Kidney (tissue), 13 donors: ENCODE measurements at regions not wholly inside any gene's neighbourhood (a gene's known extent, or its start where the extent isn't known, plus 50 kb on each side); places are given as distances from the start of the nearest gene placed in this dataset.

Source experiments
- DNase-seq, 5 donors: peaks; one replicate each; pipeline ENCODE4 v3.0.0-alpha.2; 2013 to 2020
- FAIRE-seq: peaks from 2 replicates; lab custom pipeline; 2012; peaks lifted over from hg19 to GRCh38; lab: Jason Lieb, UNC
- H3K27ac ChIP-seq, 2 donors: one replicate each; pipeline ENCODE4 v1.7.0; 2013; ENCODE audit warnings: low read depth in 2 of 2, low read length in 2 of 2, inconsistent platforms in 1 of 2
- H3K27me3 ChIP-seq: one replicate; pipeline ENCODE4 v1.7.1; 2013; ENCODE audit warnings: low read length, inconsistent platforms; ENCODE audit not compliant: control insufficient read depth, insufficient read depth
- H3K36me3 ChIP-seq, 3 donors: one replicate each; pipeline versions ENCODE4 v1.7.0 to v1.7.1; 2013; ENCODE audit warnings: low read length in 3 of 3, control low read depth in 1 of 3, inconsistent platforms in 1 of 3; ENCODE audit not compliant: insufficient read depth in 3 of 3, control insufficient read depth in 2 of 3
- H3K4me1 ChIP-seq, 3 donors: one replicate each; pipeline versions ENCODE4 v1.7.0 to v1.7.1; 2013; ENCODE audit warnings: low read length in 3 of 3, inconsistent platforms in 1 of 3, low read depth in 1 of 3; ENCODE audit not compliant: control insufficient read depth in 2 of 3, insufficient read depth in 2 of 3
- H3K4me3 ChIP-seq, 3 donors: one replicate each; pipeline versions ENCODE4 v1.7.0 to v1.8.1; 2013; ENCODE audit warnings: low read length in 3 of 3, control low read depth in 1 of 3, inconsistent platforms in 1 of 3
- H3K9ac ChIP-seq, 3 donors: one replicate each; pipeline versions ENCODE4 v1.7.0 to v1.7.1; 2013; ENCODE audit warnings: low read length in 3 of 3, control low read depth in 1 of 3, inconsistent platforms in 1 of 3
- H3K9me3 ChIP-seq, 3 donors: one replicate each; pipeline versions ENCODE4 v1.7.0 to v1.7.1; 2013; ENCODE audit warnings: low read length in 3 of 3, control low read depth in 1 of 3, inconsistent platforms in 1 of 3; ENCODE audit not compliant: control insufficient read depth in 2 of 3, insufficient read depth in 1 of 3
- intact Hi-C: fragments of 100-400 bp; cut with DNase I; formaldehyde crosslinking; loops from one replicate; pipeline ENCODE4 v1.11.1; 2022
- TF ChIP-seq, protein P1 (sequence below): IDR thresholded peaks from 3 replicates; pipeline ENCODE4 v1.5.1; 2012; ENCODE audit warnings: mild to moderate bottlenecking, moderate library complexity, borderline replicate concordance; ENCODE audit not compliant: insufficient read depth; ENCODE audit errors: extremely low read depth
- donor health status: control.
- donor health status: control.
- donor health status: control.
- donor health status: control.
- donor health status: control.
- donor health status: DM: yes; HTN: yes; CAD: no.
- donor health status: Normal renal cell carcinoma (clear cell type).

DNA sequence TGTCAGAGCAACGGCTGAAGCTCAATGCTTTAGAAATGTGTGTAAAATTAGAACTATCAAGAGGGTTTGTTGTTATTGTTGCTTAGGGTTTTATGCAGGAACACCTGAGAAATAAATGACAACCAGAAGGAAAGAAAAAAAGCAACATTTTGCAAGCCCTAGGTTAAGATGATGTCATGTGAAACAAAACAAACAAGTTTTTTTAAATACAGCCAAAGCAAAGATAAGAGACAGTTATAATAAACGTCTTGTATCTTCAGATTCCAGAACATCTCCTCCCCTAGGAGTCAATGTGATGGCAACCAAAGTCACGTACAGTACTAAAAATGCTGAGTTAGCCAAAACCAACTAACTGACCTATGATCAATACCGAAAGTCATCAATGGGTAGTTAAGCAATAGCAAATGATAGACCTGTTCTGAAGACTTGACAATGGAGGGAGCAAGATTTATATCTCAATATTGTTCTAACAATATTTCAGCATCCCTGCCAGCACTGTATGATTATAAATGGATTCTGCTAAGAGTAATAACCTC is 55.3 kb upstream of the NOCT start:
- TF ChIP-seq, protein P1, sequence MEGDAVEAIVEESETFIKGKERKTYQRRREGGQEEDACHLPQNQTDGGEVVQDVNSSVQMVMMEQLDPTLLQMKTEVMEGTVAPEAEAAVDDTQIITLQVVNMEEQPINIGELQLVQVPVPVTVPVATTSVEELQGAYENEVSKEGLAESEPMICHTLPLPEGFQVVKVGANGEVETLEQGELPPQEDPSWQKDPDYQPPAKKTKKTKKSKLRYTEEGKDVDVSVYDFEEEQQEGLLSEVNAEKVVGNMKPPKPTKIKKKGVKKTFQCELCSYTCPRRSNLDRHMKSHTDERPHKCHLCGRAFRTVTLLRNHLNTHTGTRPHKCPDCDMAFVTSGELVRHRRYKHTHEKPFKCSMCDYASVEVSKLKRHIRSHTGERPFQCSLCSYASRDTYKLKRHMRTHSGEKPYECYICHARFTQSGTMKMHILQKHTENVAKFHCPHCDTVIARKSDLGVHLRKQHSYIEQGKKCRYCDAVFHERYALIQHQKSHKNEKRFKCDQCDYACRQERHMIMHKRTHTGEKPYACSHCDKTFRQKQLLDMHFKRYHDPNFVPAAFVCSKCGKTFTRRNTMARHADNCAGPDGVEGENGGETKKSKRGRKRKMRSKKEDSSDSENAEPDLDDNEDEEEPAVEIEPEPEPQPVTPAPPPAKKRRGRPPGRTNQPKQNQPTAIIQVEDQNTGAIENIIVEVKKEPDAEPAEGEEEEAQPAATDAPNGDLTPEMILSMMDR: no peak
- Histone ChIP-seq H3K27ac (no peak overlapping the region), H3K9ac (no peak overlapping the region), H3K9me3 (no peaks in the 10 kb centered on the region), H3K36me3 (no peaks in the 10 kb centered on the region), H3K4me3 (no peak overlapping the region), H3K27me3 (no peaks in the 10 kb centered on the region), H3K4me1 (no peaks in the 10 kb centered on the region)
- intact Hi-C loops: no loop called here
- no peak for DNase-seq
- no peak for FAIRE-seq

DNA sequence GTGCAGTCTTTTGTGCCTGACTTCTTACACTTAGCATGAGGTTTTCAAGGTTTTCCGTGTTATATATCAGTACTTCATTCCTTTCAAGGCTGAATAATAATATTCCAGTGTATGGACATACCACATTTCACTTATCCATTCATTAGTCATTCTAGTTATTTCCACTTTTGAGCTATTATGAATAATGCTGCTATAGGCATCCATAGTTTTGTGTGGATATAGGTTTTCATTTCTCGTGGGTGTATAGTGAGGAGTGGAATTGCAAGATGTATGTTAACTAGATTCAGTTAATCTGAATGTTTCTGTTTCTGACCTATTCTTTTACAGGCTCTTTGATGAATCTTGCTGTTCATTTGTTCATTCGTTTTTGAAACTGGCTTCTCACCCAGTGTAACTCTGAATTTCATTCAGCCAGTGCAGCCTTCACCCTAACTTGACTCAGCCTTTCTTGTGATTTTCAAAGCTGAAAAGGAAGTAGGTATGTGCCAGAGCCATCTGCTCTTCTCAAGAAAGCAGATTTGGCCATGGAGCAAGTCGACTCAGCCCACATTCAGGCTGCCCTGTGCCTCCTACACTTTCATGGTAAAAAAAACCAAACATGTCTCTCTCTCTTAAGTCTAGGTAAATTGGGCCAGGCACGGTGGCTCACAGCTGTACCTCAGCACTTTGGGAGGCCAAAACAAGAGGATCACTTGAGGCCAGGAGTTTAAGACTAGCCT is 56.3 kb upstream of the NOCT start:
- Histone ChIP-seq H3K9ac (no peak overlapping the region), H3K27ac (no peak overlapping the region), H3K9me3 (no peaks in the 10 kb centered on the region), H3K36me3 (no peaks in the 10 kb centered on the region), H3K4me3 (no peak overlapping the region), H3K27me3 (no peaks in the 10 kb centered on the region), H3K4me1 (peaks cover 0 to under 1% (median under 1%) of the 10 kb centered on the region in 3 donors)
- FAIRE-seq (no peak), DNase-seq (no peak)
- intact Hi-C loops: no loop called here
- TF ChIP-seq, protein P1: no peak

DNA sequence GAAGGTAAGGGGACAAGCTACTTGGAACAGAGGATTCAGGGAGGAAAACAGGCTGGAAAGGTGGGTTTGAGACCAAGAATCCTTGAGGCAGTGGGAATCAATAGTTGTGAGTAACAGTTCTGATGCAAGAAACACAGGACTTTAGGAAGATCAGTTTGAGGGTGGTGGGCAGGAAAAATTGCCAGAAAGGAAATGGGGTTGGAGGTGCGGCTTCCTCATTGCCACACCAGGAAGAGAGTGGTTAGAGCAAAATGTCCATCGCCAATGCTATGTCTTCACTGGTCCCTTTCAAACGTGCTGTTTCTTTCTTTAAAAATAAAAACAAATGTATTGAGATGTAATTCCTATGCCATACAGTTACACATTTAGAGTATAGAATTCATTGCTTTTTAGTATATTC is 57.1 kb upstream of the NOCT start:
- TF ChIP-seq, protein P1: no peak
- intact Hi-C loops: no loop called here

More for the DNA sequence above, 57.1 kb upstream of the NOCT start:
- peaks cover 0 to 2% (median 2%) of the 10 kb centered on the region in 3 donors for H3K4me1 ChIP-seq
- no peak overlapping the region for H3K27ac ChIP-seq
- H3K36me3 ChIP-seq: no peaks in the 10 kb centered on the region
- H3K4me3 ChIP-seq: no peak overlapping the region
- H3K27me3 ChIP-seq: no peaks in the 10 kb centered on the region
- no peaks in the 10 kb centered on the region for H3K9me3 ChIP-seq
- FAIRE-seq (no peak), DNase-seq (no peak)
- H3K9ac ChIP-seq: no peak overlapping the region
